NCI-H510A treated with DMSO at 0.1 percent for 48 hours (cell line): ENCODE measurements at regions not wholly inside any gene's neighbourhood (a gene's known extent, or its start where the extent isn't known, plus 50 kb on each side); places are given as distances from the start of the nearest gene placed in this dataset.
"Not testable (repeated sequence)": the region's sequence is repeated elsewhere in the genome, so short reads cannot be mapped to it uniquely, and the experiment has no call there.

Experiments used
- DNase-seq: peaks from one replicate; lab custom pipeline; 2025; lab: John Stamatoyannopoulos, UW

DNA sequence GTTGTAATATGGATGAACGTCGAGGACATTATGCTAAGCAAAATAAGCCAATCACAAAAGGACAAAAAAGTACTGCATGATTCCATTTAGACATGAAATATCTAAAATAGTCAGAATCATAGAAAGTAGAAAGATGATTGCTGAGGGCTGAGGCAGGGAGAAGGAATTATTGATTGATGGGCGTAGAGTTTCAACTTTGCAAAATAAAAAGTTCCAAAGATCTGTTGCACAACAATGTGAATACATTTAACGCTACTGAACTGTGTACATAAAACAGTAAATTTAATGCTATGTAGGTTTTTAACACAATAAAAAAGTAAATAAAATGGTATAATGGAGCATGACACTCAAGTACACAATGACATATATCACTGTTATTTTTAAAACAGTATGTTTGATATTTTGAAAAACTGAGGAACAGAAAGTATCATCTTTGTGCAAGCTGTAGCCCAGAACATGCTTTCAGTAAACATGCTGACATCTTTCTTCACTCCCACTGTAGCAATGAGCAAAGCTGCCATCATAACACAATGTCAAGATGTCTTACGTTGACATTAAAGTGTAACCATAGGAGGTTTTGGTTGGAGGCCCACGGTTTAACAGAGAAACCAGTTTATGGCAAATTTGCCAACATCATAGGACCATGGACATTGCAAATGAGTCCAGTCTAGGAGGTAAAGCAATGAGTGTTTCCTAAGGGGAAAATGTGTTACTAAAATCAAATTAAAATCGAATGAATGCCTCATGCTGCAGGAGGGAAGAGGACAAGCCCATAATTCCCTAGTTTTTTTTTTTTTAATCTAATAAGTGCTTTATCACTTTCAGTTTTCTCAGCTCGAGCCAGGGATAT, 125.8 kb upstream of the SGCD start:
- DNase-seq: no peak

GRCh38 chr5:156201788-156202403, 125.1 kb upstream of the SGCD start:
- no peak for DNase-seq

GRCh38 chr5:156208271-156208670, 118.7 kb upstream of the SGCD start:
- no peak for DNase-seq

- no peak for DNase-seq
Measured at GRCh38 chr5:156218367-156219158, 108.4 kb upstream of the SGCD start.

GRCh38 chr5:156219483-156220005, 107.4 kb upstream of the SGCD start:
- DNase-seq: no peak

DNA sequence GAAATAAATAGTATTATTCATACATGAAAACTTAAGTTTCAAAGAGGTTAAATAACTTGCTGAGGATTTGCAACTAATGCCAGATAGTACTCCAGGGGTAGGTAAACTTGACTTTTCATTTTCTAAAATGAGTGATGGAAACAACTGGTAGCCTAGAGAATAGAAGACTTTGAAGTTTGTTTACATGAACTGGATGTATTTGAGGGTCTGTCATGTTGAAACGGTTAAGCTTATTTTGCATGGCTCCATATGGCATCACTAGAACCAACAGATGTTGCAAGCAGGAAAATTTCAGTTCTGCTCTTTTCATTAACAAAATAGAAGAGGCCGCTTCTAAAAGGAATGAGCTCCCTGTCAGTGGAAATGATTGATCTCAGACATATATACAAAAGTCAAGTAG, 105.1 kb upstream of the SGCD start:
- no peak for DNase-seq

DNA sequence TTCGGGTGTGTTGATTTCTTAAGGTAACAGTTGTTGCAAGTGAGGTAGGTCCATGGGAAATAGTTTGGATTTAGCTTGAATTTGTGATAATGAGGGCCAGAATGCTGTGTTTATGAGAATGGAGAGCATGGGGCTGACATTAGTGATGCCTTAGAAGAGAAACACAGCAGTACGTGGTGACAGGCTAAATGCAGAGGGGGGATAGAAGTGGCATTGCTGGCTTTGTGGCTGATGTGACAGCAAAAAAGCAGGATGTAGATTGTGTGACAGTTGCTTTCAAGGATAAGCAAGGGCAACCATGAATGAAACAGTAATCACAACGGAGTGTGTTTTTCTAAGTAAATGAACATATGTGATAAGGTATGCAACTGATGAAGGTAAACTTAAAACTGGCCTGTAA, 103.4 kb upstream of the SGCD start:
- DNase-seq: no peak

- not testable (repeated sequence) for DNase-seq
Measured at GRCh38 chr5:156226485-156226884, 100.5 kb upstream of the SGCD start.

DNA sequence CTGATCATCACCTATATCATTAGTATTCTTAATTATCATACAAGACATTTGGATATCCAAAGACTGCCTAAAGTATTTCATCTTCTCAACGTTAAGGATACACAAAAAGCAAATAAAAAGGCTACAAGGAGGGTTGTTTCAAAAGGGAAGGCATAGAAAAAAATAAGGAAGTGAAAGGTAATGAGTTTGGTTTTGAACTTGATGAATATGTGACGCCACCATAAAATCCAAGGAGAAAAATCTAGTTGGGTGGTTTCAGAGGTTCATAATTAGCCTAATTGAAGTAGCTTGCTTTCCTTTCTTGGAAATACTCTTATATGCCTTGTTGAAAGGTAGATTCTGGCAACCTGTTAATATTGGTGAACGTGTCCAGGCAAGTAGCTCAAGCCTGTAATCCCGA, 96.1 kb upstream of the SGCD start:
- no peak for DNase-seq

- DNase-seq: no peak
Measured at GRCh38 chr5:156232251-156232869, 94.6 kb upstream of the SGCD start.

- DNase-seq: no peak
Measured at GRCh38 chr5:156237361-156237760, 89.6 kb upstream of the SGCD start.

- no peak for DNase-seq
Measured at GRCh38 chr5:156239800-156240199, 87.2 kb upstream of the SGCD start.

DNA sequence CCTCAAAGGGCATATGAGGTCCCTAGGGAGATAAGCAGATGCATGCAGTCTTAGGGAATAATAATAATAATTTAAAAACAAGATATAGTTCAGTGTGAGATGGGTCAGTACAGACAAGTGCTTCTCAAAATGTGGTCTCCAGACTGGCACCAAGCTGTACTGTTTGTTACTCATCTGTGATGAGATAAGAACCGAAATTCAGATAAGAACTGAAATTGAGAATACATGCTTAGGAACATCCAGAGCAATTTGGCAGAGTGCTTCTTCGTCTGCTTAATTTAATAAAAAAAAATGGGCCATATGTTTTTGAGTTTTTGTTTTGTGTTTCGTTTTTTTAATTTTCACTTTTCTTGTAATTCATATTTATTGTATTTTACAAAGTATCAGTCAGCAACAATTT, 86.5 kb upstream of the SGCD start:
- no peak for DNase-seq

- DNase-seq: no peak
Measured at GRCh38 chr5:156241266-156241665, 85.7 kb upstream of the SGCD start.

DNA sequence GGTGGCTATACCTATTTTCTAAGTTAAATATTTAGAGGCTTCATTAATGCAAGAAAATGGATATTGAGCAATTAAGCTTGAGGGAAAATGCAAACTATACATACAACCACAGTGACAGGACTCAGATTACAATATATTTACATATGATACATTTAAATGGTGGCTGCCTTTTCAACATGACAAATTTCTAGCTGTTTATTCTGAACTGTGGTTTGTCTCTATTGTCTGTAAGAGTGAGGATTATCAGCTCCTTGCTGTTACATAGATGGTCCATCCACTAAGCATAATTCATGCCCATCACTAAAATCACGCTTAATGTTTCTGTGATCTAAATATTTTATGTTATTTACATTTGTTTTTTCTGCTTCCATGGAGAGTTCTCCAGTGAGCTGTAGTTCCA, 81.1 kb upstream of the SGCD start:
- DNase-seq: no peak

- no peak for DNase-seq
Measured at GRCh38 chr5:156251076-156251475, 75.9 kb upstream of the SGCD start.

DNA sequence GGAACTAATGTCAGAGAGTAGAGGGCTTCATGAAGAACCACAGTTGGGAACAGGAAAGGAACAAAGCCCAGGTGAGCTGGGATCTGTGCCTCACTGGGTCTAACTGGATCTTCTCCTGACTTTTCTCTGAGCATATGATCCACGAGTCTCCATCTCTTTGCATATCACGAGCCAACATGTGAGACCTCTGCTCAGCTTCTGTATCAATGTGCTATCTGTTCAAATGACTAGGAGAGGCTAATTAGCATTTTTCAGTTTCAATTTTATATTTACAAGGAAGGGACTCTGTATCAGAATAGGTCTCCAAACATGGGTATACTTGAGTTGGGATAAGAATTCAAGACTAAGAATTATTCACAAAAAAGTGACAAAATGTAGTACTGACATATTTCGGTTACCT, 73.8 kb upstream of the SGCD start:
- no peak for DNase-seq

- no peak for DNase-seq
Measured at GRCh38 chr5:156254196-156254595, 72.8 kb upstream of the SGCD start.

DNA sequence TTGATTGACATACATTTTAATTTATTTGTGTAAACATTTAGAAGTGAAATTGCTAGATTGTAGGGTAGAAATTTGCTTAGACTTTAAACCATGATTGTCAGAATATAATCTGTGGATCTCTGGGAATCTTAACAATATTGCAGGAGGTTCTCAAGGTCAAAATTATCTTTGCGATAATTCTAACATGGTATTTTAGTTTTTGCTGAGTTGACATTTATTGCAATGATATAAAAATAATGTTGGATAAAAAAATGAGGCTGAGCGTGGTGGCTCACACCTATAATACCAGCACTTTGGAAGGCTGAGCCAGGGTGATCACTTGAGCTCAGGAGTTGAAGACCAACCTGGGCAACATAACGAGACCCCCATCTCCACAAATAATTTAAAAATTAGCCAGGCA, 70.3 kb upstream of the SGCD start:
- DNase-seq: no peak

GRCh38 chr5:156258934-156259333, 68.0 kb upstream of the SGCD start:
- DNase-seq: no peak

GRCh38 chr5:156259618-156260017, 67.3 kb upstream of the SGCD start:
- DNase-seq: no peak

DNA sequence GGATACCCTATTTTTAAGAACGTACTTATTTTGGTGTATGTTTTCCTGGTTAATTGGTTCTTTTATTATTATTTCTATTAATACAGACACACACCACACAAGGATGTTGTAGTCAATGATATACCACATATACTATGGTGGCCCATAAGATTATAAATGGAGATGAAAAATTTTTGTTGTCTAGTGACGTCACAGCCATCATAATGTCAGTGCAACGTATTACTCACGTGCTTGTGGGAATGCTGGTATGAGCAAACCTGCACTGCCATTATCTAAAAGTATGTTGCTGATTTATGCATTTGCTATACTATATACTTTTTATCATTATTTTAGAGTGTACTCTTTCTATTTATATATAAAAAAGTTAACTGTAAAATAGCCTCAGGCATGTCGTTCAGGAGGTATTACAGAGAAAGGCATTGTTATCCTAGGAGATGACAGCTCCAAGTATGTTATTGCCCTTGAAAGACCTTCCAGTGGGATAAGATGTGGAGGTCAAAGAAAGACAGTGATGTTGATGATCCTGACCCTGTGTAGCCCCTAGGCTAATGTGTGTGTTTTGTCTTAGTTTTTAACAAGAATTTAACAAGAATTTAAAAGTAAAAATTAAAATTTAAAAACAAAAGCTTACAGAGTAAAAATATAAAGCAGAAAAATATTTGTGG, 65.6 kb upstream of the SGCD start:
- no peak for DNase-seq
